Hepatocyte (in vitro differentiated cells): ENCODE measurements at regions not wholly inside any gene's neighbourhood (a gene's known extent, or its start where the extent isn't known, plus 50 kb on each side); places are given as distances from the start of the nearest gene placed in this dataset.
A peak's percentile ranks its signal among the peaks of the same experiment; 100 is the strongest.

ENCODE experiments used
- DNase-seq: peaks from one replicate; pipeline ENCODE4 v3.0.0-alpha.2; 2016; ENCODE audit warnings: low spot score
- H2AFZ ChIP-seq: fragments of 200-600 bp; sonication (generic); 2 replicates; pipeline ENCODE4 v1.6.0; 2016; ENCODE audit warnings: antibody characterized with exemption, mild to moderate bottlenecking
- H3K27ac ChIP-seq: fragments of 200-600 bp; sonication (generic); 2 replicates; pipeline ENCODE4 v1.5.1; 2016; ENCODE audit warnings: mild to moderate bottlenecking
- H3K27me3 ChIP-seq: fragments of 200-600 bp; sonication (generic); 2 replicates; pipeline ENCODE4 v1.6.1; 2016
- H3K36me3 ChIP-seq: fragments of 200-600 bp; sonication (generic); replicated peaks from 2 replicates; pipeline ENCODE4 v1.5.1; 2016; ENCODE audit warnings: low read depth; ENCODE audit not compliant: insufficient read depth
- H3K4me1 ChIP-seq: fragments of 200-600 bp; sonication (generic); 2 replicates; pipeline ENCODE4 v1.5.1; 2016; ENCODE audit warnings: mild to moderate bottlenecking, moderate library complexity; ENCODE audit not compliant: insufficient read depth
- H3K4me2 ChIP-seq: fragments of 200-600 bp; sonication (generic); 2 replicates; pipeline ENCODE4 v1.6.0; 2016
- H3K4me3 ChIP-seq: fragments of 200-600 bp; sonication (generic); 2 replicates; pipeline ENCODE4 v1.5.1; 2016; ENCODE audit warnings: mild to moderate bottlenecking
- H3K79me2 ChIP-seq: fragments of 200-600 bp; sonication (generic); 2 replicates; pipeline ENCODE4 v1.6.0; 2017; ENCODE audit warnings: mild to moderate bottlenecking
- H3K9me2 ChIP-seq: fragments of 200-600 bp; sonication (generic); replicated peaks from 2 replicates; pipeline ENCODE4 v1.6.0; 2017; ENCODE audit warnings: mild to moderate bottlenecking; ENCODE audit not compliant: insufficient read depth
- H3K9me3 ChIP-seq: fragments of 200-600 bp; sonication (generic); 2 replicates; pipeline ENCODE4 v1.5.1; 2016; ENCODE audit warnings: low read depth, mild to moderate bottlenecking
- H4K20me1 ChIP-seq: fragments of 200-600 bp; sonication (generic); 2 replicates; pipeline ENCODE4 v1.6.0; 2016; ENCODE audit warnings: mild to moderate bottlenecking; ENCODE audit not compliant: insufficient read depth, poor library complexity, severe bottlenecking
- CTCF ChIP-seq: fragments of 200-600 bp; sonication (generic); IDR thresholded peaks from 2 replicates; pipeline ENCODE4 v1.5.1; 2016; ENCODE audit warnings: antibody characterized with exemption, mild to moderate bottlenecking; ENCODE audit not compliant: poor library complexity
- EZH2 ChIP-seq: fragments of 200-600 bp; sonication (generic); IDR thresholded peaks from 2 replicates; pipeline ENCODE4 v1.6.1; 2016; ENCODE audit warnings: antibody characterized with exemption, mild to moderate bottlenecking, borderline replicate concordance
- EZH2phosphoT487 ChIP-seq: fragments of 200-600 bp; sonication (generic); IDR thresholded peaks from one replicate; pipeline ENCODE4 v1.6.1; 2018; ENCODE audit warnings: antibody characterized with exemption, mild to moderate bottlenecking, low read depth, moderate library complexity; ENCODE audit not compliant: unreplicated experiment, severe bottlenecking
- WGBS: methylation state at CpG from one replicate; pipeline ENCODE4 v1.1.6; 2016; ENCODE audit warnings: low lambda C conversion rate; ENCODE audit errors: missing lambda C conversion rate; 5-methylcytosine and 5-hydroxymethylcytosine counted together

GRCh38 chr5:32842813-32843530, 131.9 kb downstream of the NPR3 start:
- H3K36me3 ChIP-seq: no peaks in the 10 kb centered on the region
- H3K9me3 ChIP-seq: no peaks in the 10 kb centered on the region
- WGBS: 48% methylated on average over 8 of the region's 8 CpGs
- H2AFZ ChIP-seq: no peak overlapping the region
- H3K27ac ChIP-seq: peak overlapping the region; percentile 23
- H3K4me1 ChIP-seq: peaks cover 5% of the 10 kb centered on the region
- H3K4me2 ChIP-seq: no peak overlapping the region
- H3K27me3 ChIP-seq: no peaks in the 10 kb centered on the region
- DNase-seq: peak; percentile 37
- H3K9me2 ChIP-seq: no peaks in the 10 kb centered on the region
- H4K20me1 ChIP-seq: no peaks in the 10 kb centered on the region
- H3K79me2 ChIP-seq: no peaks in the 10 kb centered on the region
- TF ChIP-seq EZH2: no peak
- TF ChIP-seq CTCF: no peak
- no peak overlapping the region for H3K4me3 ChIP-seq

- Histone ChIP-seq H3K9me2 (no peaks in the 10 kb centered on the region), H3K27me3 (no peaks in the 10 kb centered on the region), H3K4me1 (peaks cover 5% of the 10 kb centered on the region), H2AFZ (no peak overlapping the region), H3K79me2 (no peaks in the 10 kb centered on the region), H3K4me3 (no peak overlapping the region), H4K20me1 (no peaks in the 10 kb centered on the region), H3K9me3 (no peaks in the 10 kb centered on the region), H3K4me2 (no peak overlapping the region), H3K27ac (no peak overlapping the region), H3K36me3 (no peaks in the 10 kb centered on the region)
- TF ChIP-seq CTCF: no peak
- no peak for TF ChIP-seq EZH2
- TF ChIP-seq EZH2phosphoT487: no peak
- WGBS: 85% methylated on average over 3 of the region's 3 CpGs
- DNase-seq: no peak
Measured at GRCh38 chr5:32843531-32843895, 132.4 kb downstream of the NPR3 start.

DNA sequence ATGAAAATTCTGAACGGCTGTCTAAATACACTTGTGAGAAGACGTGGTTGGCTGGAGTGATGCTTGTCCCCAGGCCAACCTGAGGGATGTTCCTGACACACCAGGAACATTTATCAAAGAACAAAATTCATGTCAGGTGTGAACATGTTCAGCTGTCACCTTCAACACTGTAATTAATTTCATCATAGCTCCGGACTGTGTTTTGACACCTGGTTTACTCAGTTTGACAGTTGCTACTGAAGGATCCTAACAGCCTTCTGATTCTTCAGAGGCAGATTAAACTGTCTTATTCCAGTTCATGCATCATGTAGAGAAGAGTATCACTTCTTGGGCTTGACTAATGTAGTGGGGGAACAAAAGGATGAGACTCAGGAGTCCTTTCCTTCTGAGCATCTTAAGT, 134.1 kb downstream of the NPR3 start:
- no peak overlapping the region for H2AFZ ChIP-seq
- WGBS: 91% methylated on average over 3 of the region's 3 CpGs
- no peaks in the 10 kb centered on the region for H3K9me3 ChIP-seq
- H3K27me3 ChIP-seq: no peaks in the 10 kb centered on the region
- no peaks in the 10 kb centered on the region for H3K36me3 ChIP-seq
- no peak overlapping the region for H3K27ac ChIP-seq
- H3K4me3 ChIP-seq: no peak overlapping the region
- H3K79me2 ChIP-seq: no peaks in the 10 kb centered on the region
- H3K4me1 ChIP-seq: peaks cover 5% of the 10 kb centered on the region
- H3K4me2 ChIP-seq: no peak overlapping the region
- H3K9me2 ChIP-seq: no peaks in the 10 kb centered on the region
- TF ChIP-seq CTCF (no peak), EZH2 (no peak), EZH2phosphoT487 (no peak)
- H4K20me1 ChIP-seq: no peaks in the 10 kb centered on the region
- no peak for DNase-seq

DNA sequence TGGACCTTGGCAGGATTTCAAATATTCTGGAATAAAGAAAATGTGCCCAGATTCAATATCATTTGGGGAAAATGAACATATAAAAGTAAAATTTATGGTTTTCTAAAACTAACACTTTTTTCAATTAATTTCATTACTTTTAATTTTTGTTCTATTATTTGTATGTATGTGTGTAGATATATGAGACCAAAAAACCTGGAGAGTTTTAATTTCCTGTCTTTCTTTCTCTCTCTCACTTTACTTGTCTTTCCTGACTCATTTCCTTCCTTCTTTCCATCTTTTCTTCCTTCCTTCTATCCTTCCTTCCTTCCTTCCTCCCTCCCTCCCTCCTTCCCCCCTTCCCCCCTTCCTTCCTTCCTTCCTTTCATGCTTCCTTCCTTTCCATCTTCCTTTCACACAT, 137.0 kb downstream of the NPR3 start:
- H3K27me3 ChIP-seq: no peaks in the 10 kb centered on the region
- no peak for DNase-seq
- H3K4me2 ChIP-seq: no peak overlapping the region
- no peaks in the 10 kb centered on the region for H3K9me2 ChIP-seq
- H3K4me3 ChIP-seq: no peak overlapping the region
- H3K9me3 ChIP-seq: no peaks in the 10 kb centered on the region
- no peak overlapping the region for H3K27ac ChIP-seq
- no peaks in the 10 kb centered on the region for H3K79me2 ChIP-seq
- TF ChIP-seq EZH2: no peak
- TF ChIP-seq EZH2phosphoT487: no peak
- no peak for TF ChIP-seq CTCF
- H3K36me3 ChIP-seq: no peaks in the 10 kb centered on the region
- peaks cover 8% of the 10 kb centered on the region for H3K4me1 ChIP-seq
- no peaks in the 10 kb centered on the region for H4K20me1 ChIP-seq
- no peak overlapping the region for H2AFZ ChIP-seq
